ENCODE measurements at regions not wholly inside any gene's neighbourhood (a gene's known extent, or its start where the extent isn't known, plus 50 kb on each side); places are given as distances from the start of the nearest gene placed in this dataset.

- TF ChIP-seq SIN3A (IDR thresholded peaks at IDR 0.05; ENCODE audit: borderline replicate concordance, insufficient read depth, low read length) (no peak), POLR2AphosphoS5 (IDR thresholded peaks at IDR 0.05; ENCODE audit: low read depth, low read length) (no peak), FOXP2 (optimal IDR thresholded peaks at IDR 0.05; ENCODE audit: borderline replicate concordance, extremely low read depth, extremely low read length, insufficient read depth) (no peak)
- TF ChIP-seq, protein P1, sequence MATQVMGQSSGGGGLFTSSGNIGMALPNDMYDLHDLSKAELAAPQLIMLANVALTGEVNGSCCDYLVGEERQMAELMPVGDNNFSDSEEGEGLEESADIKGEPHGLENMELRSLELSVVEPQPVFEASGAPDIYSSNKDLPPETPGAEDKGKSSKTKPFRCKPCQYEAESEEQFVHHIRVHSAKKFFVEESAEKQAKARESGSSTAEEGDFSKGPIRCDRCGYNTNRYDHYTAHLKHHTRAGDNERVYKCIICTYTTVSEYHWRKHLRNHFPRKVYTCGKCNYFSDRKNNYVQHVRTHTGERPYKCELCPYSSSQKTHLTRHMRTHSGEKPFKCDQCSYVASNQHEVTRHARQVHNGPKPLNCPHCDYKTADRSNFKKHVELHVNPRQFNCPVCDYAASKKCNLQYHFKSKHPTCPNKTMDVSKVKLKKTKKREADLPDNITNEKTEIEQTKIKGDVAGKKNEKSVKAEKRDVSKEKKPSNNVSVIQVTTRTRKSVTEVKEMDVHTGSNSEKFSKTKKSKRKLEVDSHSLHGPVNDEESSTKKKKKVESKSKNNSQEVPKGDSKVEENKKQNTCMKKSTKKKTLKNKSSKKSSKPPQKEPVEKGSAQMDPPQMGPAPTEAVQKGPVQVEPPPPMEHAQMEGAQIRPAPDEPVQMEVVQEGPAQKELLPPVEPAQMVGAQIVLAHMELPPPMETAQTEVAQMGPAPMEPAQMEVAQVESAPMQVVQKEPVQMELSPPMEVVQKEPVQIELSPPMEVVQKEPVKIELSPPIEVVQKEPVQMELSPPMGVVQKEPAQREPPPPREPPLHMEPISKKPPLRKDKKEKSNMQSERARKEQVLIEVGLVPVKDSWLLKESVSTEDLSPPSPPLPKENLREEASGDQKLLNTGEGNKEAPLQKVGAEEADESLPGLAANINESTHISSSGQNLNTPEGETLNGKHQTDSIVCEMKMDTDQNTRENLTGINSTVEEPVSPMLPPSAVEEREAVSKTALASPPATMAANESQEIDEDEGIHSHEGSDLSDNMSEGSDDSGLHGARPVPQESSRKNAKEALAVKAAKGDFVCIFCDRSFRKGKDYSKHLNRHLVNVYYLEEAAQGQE (IDR thresholded peaks at IDR 0.05; ENCODE audit: insufficient read depth in 1 of 2, low read depth in 2 of 2, low read length in 2 of 2) = no peak
These were observed 231.3 kb downstream of the RRAGC start for GRCh38 chr1:38628241-38628640.

- TF ChIP-seq POLR2AphosphoS5 (IDR thresholded peaks at IDR 0.05; ENCODE audit: low read depth, low read length) = no peak
- TF ChIP-seq, protein P1 (IDR thresholded peaks at IDR 0.05; ENCODE audit: insufficient read depth in 1 of 2, low read depth in 2 of 2, low read length in 2 of 2) = no peak
- no peak for TF ChIP-seq TAF1 (IDR thresholded peaks at IDR 0.05; ENCODE audit: borderline replicate concordance, insufficient read depth, low read length)
- no peak for TF ChIP-seq SIN3A (IDR thresholded peaks at IDR 0.05; ENCODE audit: borderline replicate concordance, insufficient read depth, low read length)
- TF ChIP-seq FOXP2 (optimal IDR thresholded peaks at IDR 0.05; ENCODE audit: borderline replicate concordance, extremely low read depth, extremely low read length, insufficient read depth) = no peak
These were observed 233.6 kb downstream of the RRAGC start for GRCh38 chr1:38625939-38626338.

- TF ChIP-seq SIN3A (IDR thresholded peaks at IDR 0.05; ENCODE audit: borderline replicate concordance, insufficient read depth, low read length) = no peak
- TF ChIP-seq TAF1 (IDR thresholded peaks at IDR 0.05; ENCODE audit: borderline replicate concordance, insufficient read depth, low read length) = no peak
- TF ChIP-seq FOXP2 (optimal IDR thresholded peaks at IDR 0.05; ENCODE audit: borderline replicate concordance, extremely low read depth, extremely low read length, insufficient read depth) = no peak
- TF ChIP-seq, protein P1 (IDR thresholded peaks at IDR 0.05; ENCODE audit: insufficient read depth in 1 of 2, low read depth in 2 of 2, low read length in 2 of 2) = no peak
- no peak for TF ChIP-seq POLR2AphosphoS5 (IDR thresholded peaks at IDR 0.05; ENCODE audit: low read depth, low read length)
These were observed 235.1 kb downstream of the RRAGC start for GRCh38 chr1:38624336-38625039.

GRCh38 chr1:38623529-38623928 lies 236.0 kb downstream of the RRAGC start:
- TF ChIP-seq TAF1 (IDR thresholded peaks at IDR 0.05; ENCODE audit: borderline replicate concordance, insufficient read depth, low read length) (no peak), FOXP2 (optimal IDR thresholded peaks at IDR 0.05; ENCODE audit: borderline replicate concordance, extremely low read depth, extremely low read length, insufficient read depth) (no peak), POLR2AphosphoS5 (IDR thresholded peaks at IDR 0.05; ENCODE audit: low read depth, low read length) (no peak), SIN3A (IDR thresholded peaks at IDR 0.05; ENCODE audit: borderline replicate concordance, insufficient read depth, low read length) (no peak)
- TF ChIP-seq, protein P1 (IDR thresholded peaks at IDR 0.05; ENCODE audit: insufficient read depth in 1 of 2, low read depth in 2 of 2, low read length in 2 of 2) = no peak

All from PFSK-1 (cell line).